ENCODE measurements at regions not wholly inside any gene's neighbourhood (a gene's known extent, or its start where the extent isn't known, plus 50 kb on each side); places are given as distances from the start of the nearest gene placed in this dataset.

- no peak for DNase-seq (ENCODE audit: low read depth)
Observed at GRCh38 chrX:25219480-25219879, 203.7 kb upstream of the ARX start.

GRCh38 chrX:25213611-25214010, 197.8 kb upstream of the ARX start:
- DNase-seq (ENCODE audit: low read depth) = no peak

DNA sequence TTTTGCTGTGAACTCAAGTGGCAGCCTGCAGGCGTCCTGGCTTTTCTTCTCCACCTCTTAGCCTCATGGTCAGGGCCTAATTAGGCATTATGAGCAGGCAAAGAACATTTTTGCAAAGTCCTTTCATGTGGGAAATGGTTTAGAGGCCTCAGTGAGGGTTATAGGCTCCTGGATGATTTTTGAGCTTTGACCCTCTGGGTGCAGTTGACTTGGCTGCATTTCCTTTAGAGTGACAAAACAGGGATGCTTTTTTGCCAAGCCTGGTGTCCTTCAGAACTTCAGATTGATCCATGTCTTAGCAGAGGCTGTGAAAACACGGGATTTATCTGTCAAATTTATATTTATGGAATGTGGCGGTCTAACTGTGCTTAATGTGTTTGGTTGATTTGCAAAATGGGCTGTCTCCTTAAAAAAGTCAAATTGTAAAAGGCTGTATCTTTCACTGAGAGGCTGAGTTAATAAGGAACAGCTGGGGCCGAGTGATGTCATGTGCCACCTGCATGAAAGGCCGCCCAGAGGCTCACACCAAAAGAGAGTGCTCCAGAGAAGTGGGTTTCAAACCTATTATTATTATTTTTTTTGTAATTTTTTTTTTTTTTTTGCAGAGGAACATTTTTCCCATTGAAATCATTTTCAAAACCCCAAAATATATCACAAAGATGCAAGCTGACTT, 192.2 kb upstream of the ARX start:
- no peak for DNase-seq (ENCODE audit: low read depth)

GRCh38 chrX:25206778-25207177, 191.0 kb upstream of the ARX start:
- DNase-seq (ENCODE audit: low read depth) = peak; percentile 89

DNA sequence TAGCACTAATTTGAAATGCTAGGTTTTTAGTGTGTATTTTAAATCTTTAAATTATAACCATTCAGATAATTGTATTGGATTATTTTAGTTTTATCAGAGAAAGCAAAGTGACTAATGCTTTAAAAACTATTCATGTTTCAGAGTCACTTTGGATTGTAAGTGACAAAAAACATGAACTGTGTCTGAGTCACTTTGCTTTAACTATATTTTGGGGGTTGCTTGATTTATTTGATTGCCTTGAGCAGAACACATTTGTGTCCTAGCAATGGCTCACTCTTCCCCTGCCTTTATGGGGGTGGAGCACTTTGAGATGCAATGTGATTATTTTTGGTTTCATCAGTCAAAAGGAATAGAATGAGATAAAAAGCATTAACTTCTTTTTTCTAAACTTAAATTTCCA, 188.4 kb upstream of the ARX start:
- DNase-seq (ENCODE audit: low read depth) = no peak

DNA sequence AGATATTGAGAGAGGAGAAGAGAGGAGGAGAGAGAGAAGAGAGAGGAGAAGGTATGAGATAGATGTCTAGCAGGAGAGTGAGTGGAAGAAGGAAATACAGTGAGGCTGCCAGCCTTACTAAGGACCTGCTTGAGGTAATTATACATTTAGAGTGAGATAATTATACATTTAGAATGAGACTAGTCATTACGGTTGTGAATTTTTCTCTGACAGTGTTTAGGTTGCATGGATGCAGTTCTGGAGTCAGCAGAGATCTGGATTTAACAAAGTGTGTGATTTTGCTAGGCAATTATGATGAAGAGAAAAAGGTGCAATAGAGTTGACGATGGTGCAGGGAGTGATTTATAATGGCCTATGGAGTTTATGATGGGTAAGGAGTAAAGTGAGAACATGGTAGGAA, 187.1 kb upstream of the ARX start:
- DNase-seq (ENCODE audit: low read depth) = no peak

DNA sequence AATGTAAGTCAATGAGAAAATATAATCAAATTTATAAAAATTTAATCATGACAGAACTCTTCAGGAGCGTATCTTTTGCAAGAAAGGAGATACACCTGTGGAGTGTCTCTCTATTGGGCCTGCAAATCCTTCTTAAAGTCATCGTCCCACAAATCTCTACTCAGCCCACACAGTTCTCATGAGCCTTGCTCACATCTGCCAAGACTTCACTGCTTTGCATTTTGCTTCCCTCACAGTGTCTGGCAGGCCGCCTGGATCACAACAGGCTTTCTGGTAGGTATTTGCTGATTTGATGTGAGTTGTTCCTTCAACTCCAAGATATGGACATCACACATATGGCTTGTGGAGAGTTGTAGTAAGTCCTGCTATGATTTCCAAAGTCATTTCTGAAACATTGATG, 183.1 kb upstream of the ARX start:
- DNase-seq (ENCODE audit: low read depth) = no peak

DNA sequence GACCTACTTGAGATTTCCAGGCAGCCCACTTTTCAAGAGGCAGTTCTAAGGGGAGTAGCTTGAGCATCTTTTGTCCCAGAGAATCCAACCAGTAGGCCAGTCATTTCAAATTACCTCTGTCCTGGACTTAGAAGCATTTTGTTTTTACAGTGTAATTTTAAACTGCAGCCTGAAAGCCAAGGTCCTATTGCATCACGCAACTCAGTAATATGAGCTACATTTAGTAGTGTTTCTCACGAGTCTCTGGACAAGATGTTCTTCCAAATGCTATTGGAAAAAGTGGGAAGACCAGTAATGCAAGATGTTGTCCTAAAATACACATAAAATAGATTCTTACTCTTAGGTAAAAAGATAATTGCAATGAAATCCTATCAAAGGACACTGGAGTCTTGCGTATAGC, 182.5 kb upstream of the ARX start:
- DNase-seq (ENCODE audit: low read depth) = no peak

- DNase-seq (ENCODE audit: low read depth) = no peak
Observed at GRCh38 chrX:25196221-25196620, 180.5 kb upstream of the ARX start.

DNA sequence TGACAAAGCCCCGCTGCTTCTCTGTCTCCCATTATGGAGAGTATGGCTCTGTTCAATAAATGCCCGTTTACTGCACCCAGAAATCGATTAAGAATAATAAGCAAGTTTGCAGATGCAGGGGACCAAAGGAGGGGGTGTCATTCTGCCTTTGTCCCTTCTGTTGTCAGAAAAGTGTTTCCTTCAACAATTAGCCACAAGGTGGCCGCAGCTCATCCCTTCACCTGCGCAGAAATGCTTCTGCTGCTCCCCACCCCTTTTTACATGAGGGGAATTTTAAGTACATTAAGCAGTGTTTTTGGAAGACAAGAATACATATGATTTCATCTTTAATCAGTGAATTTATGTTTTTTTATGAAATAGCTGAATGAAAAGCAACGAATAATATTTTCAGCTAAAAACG, 175.6 kb upstream of the ARX start:
- DNase-seq (ENCODE audit: low read depth) = no peak

- DNase-seq (ENCODE audit: low read depth) = no peak
Observed at GRCh38 chrX:25181775-25182174, 166.0 kb upstream of the ARX start.

- no peak for DNase-seq (ENCODE audit: low read depth)
Observed at GRCh38 chrX:25180242-25180641, 164.5 kb upstream of the ARX start.

- no peak for DNase-seq (ENCODE audit: low read depth)
Observed at GRCh38 chrX:25178555-25178954, 162.8 kb upstream of the ARX start.

- DNase-seq (ENCODE audit: low read depth) = peak; percentile 13
Observed at GRCh38 chrX:25175743-25176142, 160.0 kb upstream of the ARX start.

- no peak for DNase-seq (ENCODE audit: low read depth)
Observed at GRCh38 chrX:25175171-25175570, 159.4 kb upstream of the ARX start.

- no peak for DNase-seq (ENCODE audit: low read depth)
Observed at GRCh38 chrX:25166546-25166945, 150.8 kb upstream of the ARX start.

DNA sequence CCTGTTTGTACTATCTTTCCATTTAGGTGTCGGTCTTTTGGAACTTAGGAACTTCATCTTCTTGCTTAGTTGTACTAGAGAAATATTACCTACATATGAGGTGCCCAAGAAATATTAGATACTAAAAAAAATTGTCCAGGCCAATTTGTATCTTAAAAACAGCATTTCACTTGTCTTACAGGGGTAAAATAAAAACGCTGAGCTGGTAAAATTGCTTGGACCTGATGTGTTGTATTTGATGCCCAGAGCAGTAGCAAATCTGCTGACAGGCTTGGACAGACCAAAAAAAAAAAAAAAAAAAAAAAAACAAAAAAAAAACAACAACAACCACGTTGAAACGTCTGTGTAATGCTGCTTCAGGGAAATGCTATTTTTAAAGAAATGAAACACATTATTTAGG, 150.4 kb upstream of the ARX start:
- no peak for DNase-seq (ENCODE audit: low read depth)

GRCh38 chrX:25158635-25159034, 142.9 kb upstream of the ARX start:
- peak; percentile 44 for DNase-seq (ENCODE audit: low read depth)

GRCh38 chrX:25156832-25157231, 141.1 kb upstream of the ARX start:
- DNase-seq (ENCODE audit: low read depth) = no peak

DNA sequence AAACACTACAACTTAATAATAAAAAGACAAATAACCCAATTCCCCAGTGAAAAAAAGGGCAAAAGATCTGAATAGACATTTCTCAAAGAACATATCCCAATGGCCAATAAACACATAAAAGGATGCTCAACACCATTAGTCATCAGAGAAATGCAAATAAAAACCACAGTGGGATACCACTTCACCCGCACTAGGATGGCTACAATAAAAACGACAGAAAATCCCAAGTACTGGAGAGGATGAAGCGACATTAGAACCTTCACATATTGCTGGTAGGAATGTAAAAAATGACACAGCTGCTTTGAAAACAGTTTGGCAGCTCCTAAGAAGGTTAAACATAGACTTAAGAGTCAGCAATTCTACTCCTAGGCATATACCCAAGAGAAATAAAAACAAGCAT, 140.6 kb upstream of the ARX start:
- DNase-seq (ENCODE audit: low read depth) = peak; percentile 12

DNA sequence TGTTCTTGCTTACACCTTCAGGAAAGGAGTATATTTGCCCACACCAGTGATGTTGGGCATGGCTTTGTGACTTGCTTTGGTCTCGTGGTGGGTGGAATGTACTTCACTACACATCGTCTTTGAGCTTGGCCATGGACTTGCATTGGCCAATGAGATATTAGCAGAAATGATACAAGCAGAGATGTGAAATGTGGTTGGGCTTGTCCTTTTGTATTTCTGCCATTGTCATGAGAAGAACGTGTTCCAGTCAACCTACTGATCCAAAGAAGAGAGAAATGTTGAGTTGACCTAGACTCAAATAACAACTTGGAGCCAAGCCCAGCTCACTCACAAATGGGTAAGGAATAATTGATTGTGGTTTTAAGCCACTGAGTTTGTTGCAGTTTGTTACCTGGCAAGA, 138.4 kb upstream of the ARX start:
- DNase-seq (ENCODE audit: low read depth) = no peak

DNA sequence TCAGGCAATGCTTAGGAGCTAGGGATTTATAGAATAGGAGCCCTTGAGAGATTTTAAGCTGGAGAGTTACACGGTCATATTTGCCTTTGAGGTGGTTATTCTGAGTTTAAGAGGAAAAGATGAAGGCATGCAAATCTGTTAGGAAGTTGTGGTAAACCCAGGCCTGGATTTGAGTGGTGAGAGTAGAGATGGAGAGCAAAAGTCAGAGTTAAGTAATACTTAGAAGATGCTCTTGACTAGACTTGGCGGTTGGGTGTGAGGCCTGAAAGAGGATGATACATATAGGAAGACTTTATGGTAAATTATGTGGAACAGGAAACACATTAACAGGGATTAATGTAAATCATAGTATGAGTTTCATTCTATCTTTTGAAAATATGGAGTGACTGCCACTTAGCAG, 136.0 kb upstream of the ARX start:
- no peak for DNase-seq (ENCODE audit: low read depth)

DNA sequence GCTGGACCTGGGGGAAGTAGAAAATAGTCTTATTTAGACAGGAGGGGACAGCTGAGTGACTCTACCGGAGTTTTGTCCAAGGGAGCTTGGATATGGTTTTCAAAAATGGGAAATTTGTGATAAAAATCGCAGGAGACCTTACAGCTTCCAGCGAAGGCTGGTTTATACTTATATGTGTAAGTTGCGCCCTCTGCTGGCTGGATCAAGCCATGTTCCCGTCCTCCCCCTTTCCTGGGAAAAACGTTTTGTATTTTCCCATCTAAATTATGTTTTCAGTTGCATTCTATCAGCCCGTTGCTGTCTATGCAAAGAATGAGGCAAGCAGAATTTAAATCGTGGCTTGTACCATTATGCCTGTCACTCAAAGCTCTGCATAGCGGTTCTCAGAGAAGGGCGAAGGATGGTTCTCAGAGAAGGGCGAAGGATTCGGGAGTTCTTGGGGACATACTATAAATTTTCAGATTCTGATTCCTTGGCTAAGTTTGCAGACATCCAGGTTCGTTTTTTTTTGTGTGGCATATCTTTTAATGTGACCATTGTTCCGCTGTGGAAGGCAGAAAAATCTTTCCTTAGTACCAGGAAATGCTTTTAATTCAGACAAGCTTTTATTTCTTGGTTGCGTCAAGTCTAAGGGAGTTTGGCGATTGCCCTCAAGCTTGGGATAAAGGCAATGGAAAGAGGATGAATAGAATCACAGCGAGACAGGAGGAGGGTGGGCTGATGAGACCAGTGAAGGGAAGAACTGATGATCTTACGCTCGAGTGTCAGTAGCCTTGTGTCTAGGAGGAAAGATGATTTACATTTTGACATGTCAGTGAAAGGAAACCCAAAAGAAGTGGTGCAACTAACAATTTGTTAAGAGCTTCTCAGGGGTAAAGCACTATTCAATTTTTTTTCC, 128.5 kb upstream of the ARX start:
- peak; percentile 27 for DNase-seq (ENCODE audit: low read depth)

GRCh38 chrX:25143596-25143995, 127.8 kb upstream of the ARX start:
- no peak for DNase-seq (ENCODE audit: low read depth)

All from renal cortical epithelial cell (primary cell).